Chondrocyte (in vitro differentiated cells): ENCODE measurements at regions not wholly inside any gene's neighbourhood (a gene's known extent, or its start where the extent isn't known, plus 50 kb on each side); places are given as distances from the start of the nearest gene placed in this dataset.

Experiments
- DNase-seq: peaks from one replicate; pipeline ENCODE4 v3.0.0; 2021; ENCODE audit warnings: mixed read lengths, low spot score
- H3K27ac Mint-ChIP-seq: one replicate; pipeline ENCODE4 v1.8.0; 2021; ENCODE audit warnings: mild to moderate bottlenecking, moderate library complexity, mixed read lengths; ENCODE audit not compliant: unreplicated experiment
- H3K27me3 Mint-ChIP-seq: 2 replicates; pipeline ENCODE4 v1.8.0; 2021; ENCODE audit warnings: low read depth, mixed read lengths
- H3K36me3 Mint-ChIP-seq: 2 replicates; pipeline ENCODE4 v1.8.0; 2021; ENCODE audit warnings: low read depth, mixed read lengths
- H3K4me1 Mint-ChIP-seq: 2 replicates; pipeline ENCODE4 v1.8.0; 2021; ENCODE audit warnings: low read depth, mild to moderate bottlenecking, mixed read lengths
- H3K4me3 Mint-ChIP-seq: one replicate; pipeline ENCODE4 v1.8.0; 2021; ENCODE audit warnings: mild to moderate bottlenecking, moderate library complexity, mixed read lengths; ENCODE audit not compliant: unreplicated experiment
- H3K9me3 Mint-ChIP-seq: 2 replicates; pipeline ENCODE4 v1.8.0; 2021; ENCODE audit warnings: low read depth, mixed read lengths
- CTCF ChIP-seq: fragments of 200-600 bp; sonication (generic); IDR thresholded peaks from 2 replicates; pipeline ENCODE4 v1.5.0; 2021; ENCODE audit warnings: antibody characterized with exemption, mild to moderate bottlenecking, moderate library complexity

GRCh38 chr17:33986566-33986965, 268.5 kb upstream of the CCL2 start:
- Mint-ChIP-seq H3K27me3 (no peaks in the 10 kb centered on the region), H3K4me1 (no peaks in the 10 kb centered on the region), H3K27ac (no peak overlapping the region), H3K4me3 (no peak overlapping the region), H3K9me3 (peaks cover 2% of the 10 kb centered on the region), H3K36me3 (no peaks in the 10 kb centered on the region)
- no peak for TF ChIP-seq CTCF
- no peak for DNase-seq

- Mint-ChIP-seq H3K4me1 (no peaks in the 10 kb centered on the region), H3K27ac (no peak overlapping the region), H3K27me3 (no peaks in the 10 kb centered on the region), H3K36me3 (no peaks in the 10 kb centered on the region), H3K4me3 (no peak overlapping the region), H3K9me3 (peaks cover 2% of the 10 kb centered on the region)
- no peak for DNase-seq
- TF ChIP-seq CTCF: no peak
These were observed 267.9 kb upstream of the CCL2 start for GRCh38 chr17:33987162-33987561.

- TF ChIP-seq CTCF: no peak
- no peak for DNase-seq
- Mint-ChIP-seq H3K27ac (no peak overlapping the region), H3K4me3 (no peak overlapping the region), H3K4me1 (no peaks in the 10 kb centered on the region), H3K9me3 (peaks cover 2% of the 10 kb centered on the region), H3K27me3 (no peaks in the 10 kb centered on the region), H3K36me3 (no peaks in the 10 kb centered on the region)
These were observed 265.5 kb upstream of the CCL2 start for GRCh38 chr17:33989361-33990148.

- H3K27me3 Mint-ChIP-seq: no peaks in the 10 kb centered on the region
- no peak overlapping the region for H3K27ac Mint-ChIP-seq
- no peak overlapping the region for H3K4me3 Mint-ChIP-seq
- no peak for TF ChIP-seq CTCF
- DNase-seq: no peak
- no peaks in the 10 kb centered on the region for H3K4me1 Mint-ChIP-seq
- no peaks in the 10 kb centered on the region for H3K36me3 Mint-ChIP-seq
- H3K9me3 Mint-ChIP-seq: peaks cover 5% of the 10 kb centered on the region
These were observed 264.0 kb upstream of the CCL2 start for GRCh38 chr17:33990943-33991706.

- no peak overlapping the region for H3K27ac Mint-ChIP-seq
- H3K27me3 Mint-ChIP-seq: no peaks in the 10 kb centered on the region
- no peak for TF ChIP-seq CTCF
- no peak for DNase-seq
- no peak overlapping the region for H3K4me3 Mint-ChIP-seq
- no peaks in the 10 kb centered on the region for H3K36me3 Mint-ChIP-seq
- no peaks in the 10 kb centered on the region for H3K4me1 Mint-ChIP-seq
- H3K9me3 Mint-ChIP-seq: peaks cover 11% of the 10 kb centered on the region
These were observed 263.0 kb upstream of the CCL2 start for GRCh38 chr17:33992113-33992512.
